T-helper 17 cell (primary cell): ENCODE measurements at regions not wholly inside any gene's neighbourhood (a gene's known extent, or its start where the extent isn't known, plus 50 kb on each side); places are given as distances from the start of the nearest gene placed in this dataset.
"Not testable (repeated sequence)": the region's sequence is repeated elsewhere in the genome, so short reads cannot be mapped to it uniquely, and the experiment has no call there.

Source experiments
- ATAC-seq: fragments of 150-1000 bp; cut with Tn5 transposase; 2 replicates; pipeline ENCODE4 v1.10.0; 2021; ENCODE audit warnings: mild to moderate bottlenecking, moderate library complexity
- DNase-seq, 3 donors: peaks; one replicate each; pipeline versions ENCODE4 v3.0.0 to v3.0.0-alpha.2; 2020 to 2021
- H3K9me3 ChIP-seq: one replicate; pipeline ENCODE4 v1.7.0; 2013; ENCODE audit warnings: low read length, mild to moderate bottlenecking; ENCODE audit not compliant: control insufficient read depth, poor library complexity, severe bottlenecking
- H3K27ac Mint-ChIP-seq: one replicate; pipeline ENCODE4 v1.8.0; 2022; ENCODE audit warnings: mild to moderate bottlenecking, moderate library complexity, mixed read lengths
- H3K27me3 Mint-ChIP-seq: one replicate; pipeline ENCODE4 v1.8.0; 2022; ENCODE audit warnings: mixed read lengths
- H3K36me3 Mint-ChIP-seq: one replicate; pipeline ENCODE4 v1.8.0; 2022; ENCODE audit warnings: low read depth, mixed read lengths
- H3K4me1 Mint-ChIP-seq: one replicate; pipeline ENCODE4 v1.8.0; 2022; ENCODE audit warnings: mild to moderate bottlenecking, mixed read lengths
- H3K4me3 Mint-ChIP-seq: one replicate; pipeline ENCODE4 v1.8.0; 2022; ENCODE audit warnings: mild to moderate bottlenecking, moderate library complexity, mixed read lengths

GRCh38 chr4:30028826-30029225 is 691.3 kb upstream of the PCDH7 start:
- ATAC-seq (no peak), DNase-seq (no peak)
- no peaks in the 10 kb centered on the region for H3K27me3 Mint-ChIP-seq
- H3K4me3 Mint-ChIP-seq, result no peak overlapping the region
- H3K36me3 Mint-ChIP-seq, result no peaks in the 10 kb centered on the region
- no peaks in the 10 kb centered on the region for H3K4me1 Mint-ChIP-seq
- no peak overlapping the region for H3K27ac Mint-ChIP-seq
- H3K9me3 ChIP-seq, result no peaks in the 10 kb centered on the region

GRCh38 chr4:30056016-30056766 is 664.0 kb upstream of the PCDH7 start:
- no peaks in the 10 kb centered on the region for H3K9me3 ChIP-seq
- Mint-ChIP-seq H3K4me1 (no peaks in the 10 kb centered on the region), H3K27me3 (no peaks in the 10 kb centered on the region), H3K27ac (no peak overlapping the region), H3K4me3 (no peak overlapping the region), H3K36me3 (no peaks in the 10 kb centered on the region)
- no peak for DNase-seq
- ATAC-seq, result no peak

GRCh38 chr4:30068234-30068633 is 651.9 kb upstream of the PCDH7 start:
- Mint-ChIP-seq H3K4me3 (no peak overlapping the region), H3K27ac (no peak overlapping the region), H3K27me3 (no peaks in the 10 kb centered on the region), H3K36me3 (no peaks in the 10 kb centered on the region), H3K4me1 (no peaks in the 10 kb centered on the region)
- ATAC-seq (no peak), DNase-seq (no peak)
- no peaks in the 10 kb centered on the region for H3K9me3 ChIP-seq

- ATAC-seq (no peak), DNase-seq (no peak)
- no peaks in the 10 kb centered on the region for H3K27me3 Mint-ChIP-seq
- H3K4me1 Mint-ChIP-seq, result no peaks in the 10 kb centered on the region
- H3K4me3 Mint-ChIP-seq, result no peak overlapping the region
- no peaks in the 10 kb centered on the region for H3K9me3 ChIP-seq
- H3K27ac Mint-ChIP-seq, result no peak overlapping the region
- no peaks in the 10 kb centered on the region for H3K36me3 Mint-ChIP-seq
Measured at GRCh38 chr4:30073011-30073710, 647.0 kb upstream of the PCDH7 start.

- peak in 1 of 3 donors; percentile 9 for DNase-seq
- not testable (repeated sequence) for H3K4me1 Mint-ChIP-seq, H3K27ac Mint-ChIP-seq, H3K4me3 Mint-ChIP-seq, H3K36me3 Mint-ChIP-seq, H3K27me3 Mint-ChIP-seq, H3K9me3 ChIP-seq, ATAC-seq
Measured at GRCh38 chr4:30092420-30093128, 627.6 kb upstream of the PCDH7 start.

- no peak overlapping the region for H3K4me3 Mint-ChIP-seq
- no peaks in the 10 kb centered on the region for H3K36me3 Mint-ChIP-seq
- H3K27me3 Mint-ChIP-seq, result no peaks in the 10 kb centered on the region
- no peak overlapping the region for H3K27ac Mint-ChIP-seq
- no peaks in the 10 kb centered on the region for H3K9me3 ChIP-seq
- H3K4me1 Mint-ChIP-seq, result no peaks in the 10 kb centered on the region
- no peak for ATAC-seq
- DNase-seq, result no peak
Measured at GRCh38 chr4:30094887-30095286, 625.3 kb upstream of the PCDH7 start.

- no peak overlapping the region for H3K4me3 Mint-ChIP-seq
- H3K4me1 Mint-ChIP-seq, result no peaks in the 10 kb centered on the region
- no peaks in the 10 kb centered on the region for H3K9me3 ChIP-seq
- no peaks in the 10 kb centered on the region for H3K27me3 Mint-ChIP-seq
- no peaks in the 10 kb centered on the region for H3K36me3 Mint-ChIP-seq
- ATAC-seq (no peak), DNase-seq (no peak)
- H3K27ac Mint-ChIP-seq, result no peak overlapping the region
Measured at GRCh38 chr4:30103455-30103854, 616.7 kb upstream of the PCDH7 start.

- ATAC-seq, result no peak
Measured at GRCh38 chr4:30116401-30116800, 603.8 kb upstream of the PCDH7 start.

GRCh38 chr4:30117433-30117832 is 602.7 kb upstream of the PCDH7 start:
- no peaks in the 10 kb centered on the region for H3K4me1 Mint-ChIP-seq
- no peak overlapping the region for H3K27ac Mint-ChIP-seq
- H3K4me3 Mint-ChIP-seq, result no peak overlapping the region
- ATAC-seq (no peak), DNase-seq (no peak)
- H3K9me3 ChIP-seq, result no peaks in the 10 kb centered on the region
- H3K36me3 Mint-ChIP-seq, result no peaks in the 10 kb centered on the region
- no peaks in the 10 kb centered on the region for H3K27me3 Mint-ChIP-seq

More at GRCh38 chr4:30116401-30116800, 603.8 kb upstream of the PCDH7 start:
- H3K9me3 ChIP-seq, result no peaks in the 10 kb centered on the region
- no peak for DNase-seq
- Mint-ChIP-seq H3K4me3 (no peak overlapping the region), H3K27ac (no peak overlapping the region), H3K36me3 (no peaks in the 10 kb centered on the region), H3K27me3 (no peaks in the 10 kb centered on the region), H3K4me1 (no peaks in the 10 kb centered on the region)

- Mint-ChIP-seq H3K27ac (no peak overlapping the region), H3K4me3 (no peak overlapping the region), H3K4me1 (no peaks in the 10 kb centered on the region), H3K36me3 (no peaks in the 10 kb centered on the region), H3K27me3 (no peaks in the 10 kb centered on the region)
- DNase-seq (no peak), ATAC-seq (no peak)
- H3K9me3 ChIP-seq, result no peaks in the 10 kb centered on the region
Measured at GRCh38 chr4:30122711-30123110, 597.5 kb upstream of the PCDH7 start.

GRCh38 chr4:30124621-30125020 is 595.5 kb upstream of the PCDH7 start:
- not testable (repeated sequence) for ATAC-seq, H3K27me3 Mint-ChIP-seq, H3K27ac Mint-ChIP-seq, H3K9me3 ChIP-seq, H3K36me3 Mint-ChIP-seq, H3K4me1 Mint-ChIP-seq, DNase-seq, H3K4me3 Mint-ChIP-seq

GRCh38 chr4:30125868-30126267 is 594.3 kb upstream of the PCDH7 start:
- no peak overlapping the region for H3K27ac Mint-ChIP-seq
- no peak overlapping the region for H3K4me3 Mint-ChIP-seq
- ATAC-seq, result no peak
- no peaks in the 10 kb centered on the region for H3K27me3 Mint-ChIP-seq
- no peak for DNase-seq
- H3K9me3 ChIP-seq, result no peaks in the 10 kb centered on the region
- H3K36me3 Mint-ChIP-seq, result no peaks in the 10 kb centered on the region
- H3K4me1 Mint-ChIP-seq, result no peaks in the 10 kb centered on the region

- no peak overlapping the region for H3K27ac Mint-ChIP-seq
- ATAC-seq (no peak), DNase-seq (no peak)
- H3K4me3 Mint-ChIP-seq, result no peak overlapping the region
- H3K36me3 Mint-ChIP-seq, result no peaks in the 10 kb centered on the region
- no peaks in the 10 kb centered on the region for H3K9me3 ChIP-seq
- H3K27me3 Mint-ChIP-seq, result no peaks in the 10 kb centered on the region
- no peaks in the 10 kb centered on the region for H3K4me1 Mint-ChIP-seq
Measured at GRCh38 chr4:30126351-30126750, 593.8 kb upstream of the PCDH7 start.
